ENCODE measurements at regions not wholly inside any gene's neighbourhood (a gene's known extent, or its start where the extent isn't known, plus 50 kb on each side); places are given as distances from the start of the nearest gene placed in this dataset.

DNA sequence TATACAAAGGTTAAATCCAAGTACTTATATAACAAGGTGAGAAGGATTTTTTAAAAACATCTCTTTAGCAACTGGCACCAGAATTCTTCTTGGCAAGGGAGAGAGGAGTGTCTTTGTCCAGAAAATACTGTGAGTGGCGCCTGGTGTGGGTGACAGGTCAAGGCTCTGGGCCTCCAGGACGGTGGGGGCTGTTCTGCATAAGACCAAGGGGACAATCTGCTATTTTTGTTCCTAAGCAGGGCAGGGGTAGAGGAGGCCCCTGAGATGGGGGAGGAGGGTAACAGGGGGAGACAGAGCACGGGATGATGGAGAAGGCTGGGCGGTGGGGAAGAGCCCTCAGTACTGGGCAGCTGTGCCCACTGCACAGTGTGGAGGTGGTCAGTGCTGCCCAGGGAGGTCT, 51.6 kb upstream of the TAF1B start:
- DNase-seq (ENCODE audit: low read depth): no peak
- no peak overlapping the region for H3K4me3 ChIP-seq (replicated peaks; ENCODE audit: low read depth, low read length)
- TF ChIP-seq, protein P1, sequence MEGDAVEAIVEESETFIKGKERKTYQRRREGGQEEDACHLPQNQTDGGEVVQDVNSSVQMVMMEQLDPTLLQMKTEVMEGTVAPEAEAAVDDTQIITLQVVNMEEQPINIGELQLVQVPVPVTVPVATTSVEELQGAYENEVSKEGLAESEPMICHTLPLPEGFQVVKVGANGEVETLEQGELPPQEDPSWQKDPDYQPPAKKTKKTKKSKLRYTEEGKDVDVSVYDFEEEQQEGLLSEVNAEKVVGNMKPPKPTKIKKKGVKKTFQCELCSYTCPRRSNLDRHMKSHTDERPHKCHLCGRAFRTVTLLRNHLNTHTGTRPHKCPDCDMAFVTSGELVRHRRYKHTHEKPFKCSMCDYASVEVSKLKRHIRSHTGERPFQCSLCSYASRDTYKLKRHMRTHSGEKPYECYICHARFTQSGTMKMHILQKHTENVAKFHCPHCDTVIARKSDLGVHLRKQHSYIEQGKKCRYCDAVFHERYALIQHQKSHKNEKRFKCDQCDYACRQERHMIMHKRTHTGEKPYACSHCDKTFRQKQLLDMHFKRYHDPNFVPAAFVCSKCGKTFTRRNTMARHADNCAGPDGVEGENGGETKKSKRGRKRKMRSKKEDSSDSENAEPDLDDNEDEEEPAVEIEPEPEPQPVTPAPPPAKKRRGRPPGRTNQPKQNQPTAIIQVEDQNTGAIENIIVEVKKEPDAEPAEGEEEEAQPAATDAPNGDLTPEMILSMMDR (IDR thresholded peaks at IDR 0.05; ENCODE audit: low read length, missing control alignments): no peak

DNA sequence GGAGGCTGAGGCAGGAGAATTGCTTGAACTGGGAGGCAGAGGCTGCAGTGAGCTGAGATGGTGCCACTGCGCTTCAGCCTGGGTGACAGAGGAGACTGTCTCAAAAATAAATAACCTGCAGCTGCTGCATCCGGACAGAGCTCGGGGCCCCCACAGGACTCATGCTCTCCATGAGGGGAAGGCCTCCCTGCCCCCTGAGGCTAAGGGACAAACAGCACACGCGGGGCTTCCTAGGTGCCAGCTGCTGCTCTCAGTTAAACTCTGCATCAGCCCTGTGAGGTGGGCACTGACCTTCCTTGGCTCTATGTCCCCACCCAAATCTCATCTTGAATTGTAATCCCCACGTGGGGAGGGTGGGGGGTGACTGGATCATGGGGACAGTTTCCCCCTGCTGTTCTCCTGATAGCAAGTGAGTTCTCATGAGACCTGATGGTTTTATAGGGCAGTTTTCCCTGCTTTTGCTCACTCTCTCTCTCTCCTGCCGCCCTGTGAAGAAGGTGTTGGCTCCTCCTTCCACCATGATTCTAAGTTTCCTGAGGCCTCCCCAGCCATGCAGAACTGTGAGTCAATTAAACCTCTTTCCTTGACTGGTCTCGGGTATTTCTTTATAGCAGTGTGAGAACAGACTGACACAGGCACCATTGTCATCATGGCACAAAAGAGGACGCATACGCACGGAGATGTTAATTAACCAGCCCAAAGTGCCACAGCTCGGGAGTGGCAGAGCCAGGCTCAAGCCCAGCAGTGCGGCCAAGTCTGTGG, 49.9 kb upstream of the TAF1B start:
- no peak for DNase-seq (ENCODE audit: low read depth)
- TF ChIP-seq, protein P1 (IDR thresholded peaks at IDR 0.05; ENCODE audit: low read length, missing control alignments): no peak
- no peak overlapping the region for H3K4me3 ChIP-seq (replicated peaks; ENCODE audit: low read depth, low read length)

All from fibroblast of pulmonary artery (primary cell).